ENCODE measurements at regions not wholly inside any gene's neighbourhood (a gene's known extent, or its start where the extent isn't known, plus 50 kb on each side); places are given as distances from the start of the nearest gene placed in this dataset.

DNA sequence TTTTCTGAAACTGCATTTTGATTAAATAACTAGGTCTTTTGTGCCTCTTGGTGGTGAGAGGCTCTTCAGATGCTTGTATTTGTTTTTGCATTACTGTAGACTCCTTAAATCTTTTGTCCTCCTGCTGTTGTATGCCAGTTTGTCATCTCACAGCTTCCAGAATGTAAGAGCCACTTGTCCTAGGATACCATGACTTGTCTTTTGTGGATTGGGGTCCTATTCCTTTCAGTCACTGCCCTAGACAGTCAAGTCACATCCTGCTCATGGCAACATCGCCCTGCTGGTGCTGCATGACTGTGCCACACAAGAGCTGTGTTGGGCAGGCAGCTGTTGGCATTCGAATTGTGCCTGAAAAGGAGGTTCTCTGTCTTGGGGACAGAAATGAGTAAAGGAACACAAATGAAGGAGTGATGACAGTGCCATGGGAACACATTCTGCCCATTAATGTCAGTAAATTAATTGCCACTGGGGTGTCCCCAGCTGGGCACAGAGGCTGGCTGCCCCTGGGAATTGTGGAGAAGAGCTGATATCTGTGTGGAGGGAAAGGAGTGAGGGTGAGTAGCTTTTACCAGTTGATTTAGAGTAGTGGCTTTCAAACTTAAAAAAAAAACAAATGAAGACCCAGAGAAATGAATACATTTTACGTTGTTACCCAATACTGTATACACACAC lies 140.3 kb downstream of the ARL6IP6 start:
- H3K9me3 ChIP-seq (ENCODE audit: control insufficient read depth in 4 of 4, low read length in 3 of 4), result peaks cover 0 to 2% (median 1%) of the 10 kb centered on the region in 4 donors
- no peaks in the 10 kb centered on the region for H3K36me3 ChIP-seq (ENCODE audit: control insufficient read depth in 4 of 4, insufficient read depth in 3 of 4, low read depth in 1 of 4, low read length in 3 of 4)
- no peaks in the 10 kb centered on the region for H3K4me1 ChIP-seq (ENCODE audit: control insufficient read depth in 4 of 4, insufficient read depth in 4 of 4, low read length in 3 of 4)
- no peak overlapping the region for H3K4me3 ChIP-seq (ENCODE audit: low read depth in 1 of 3, low read length in 3 of 3)
- no peak for TF ChIP-seq REST (IDR thresholded peaks at IDR 0.05)
- TF ChIP-seq, protein P1, sequence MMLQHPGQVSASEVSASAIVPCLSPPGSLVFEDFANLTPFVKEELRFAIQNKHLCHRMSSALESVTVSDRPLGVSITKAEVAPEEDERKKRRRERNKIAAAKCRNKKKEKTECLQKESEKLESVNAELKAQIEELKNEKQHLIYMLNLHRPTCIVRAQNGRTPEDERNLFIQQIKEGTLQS (IDR thresholded peaks at IDR 0.05), result no peak
- TF ChIP-seq TAF1 (conservative IDR thresholded peaks at IDR 0.05), result no peak
- TF ChIP-seq GABPA (IDR thresholded peaks at IDR 0.05 in 1 of 2, conservative IDR thresholded peaks at IDR 0.05 in 1 of 2), result no peak
- no peak for TF ChIP-seq FOXA2 (IDR thresholded peaks at IDR 0.05)
- no peak for TF ChIP-seq HNF4A (conservative IDR thresholded peaks at IDR 0.05)
- TF ChIP-seq SP1 (IDR thresholded peaks at IDR 0.05), result no peak
- TF ChIP-seq, protein P2, sequence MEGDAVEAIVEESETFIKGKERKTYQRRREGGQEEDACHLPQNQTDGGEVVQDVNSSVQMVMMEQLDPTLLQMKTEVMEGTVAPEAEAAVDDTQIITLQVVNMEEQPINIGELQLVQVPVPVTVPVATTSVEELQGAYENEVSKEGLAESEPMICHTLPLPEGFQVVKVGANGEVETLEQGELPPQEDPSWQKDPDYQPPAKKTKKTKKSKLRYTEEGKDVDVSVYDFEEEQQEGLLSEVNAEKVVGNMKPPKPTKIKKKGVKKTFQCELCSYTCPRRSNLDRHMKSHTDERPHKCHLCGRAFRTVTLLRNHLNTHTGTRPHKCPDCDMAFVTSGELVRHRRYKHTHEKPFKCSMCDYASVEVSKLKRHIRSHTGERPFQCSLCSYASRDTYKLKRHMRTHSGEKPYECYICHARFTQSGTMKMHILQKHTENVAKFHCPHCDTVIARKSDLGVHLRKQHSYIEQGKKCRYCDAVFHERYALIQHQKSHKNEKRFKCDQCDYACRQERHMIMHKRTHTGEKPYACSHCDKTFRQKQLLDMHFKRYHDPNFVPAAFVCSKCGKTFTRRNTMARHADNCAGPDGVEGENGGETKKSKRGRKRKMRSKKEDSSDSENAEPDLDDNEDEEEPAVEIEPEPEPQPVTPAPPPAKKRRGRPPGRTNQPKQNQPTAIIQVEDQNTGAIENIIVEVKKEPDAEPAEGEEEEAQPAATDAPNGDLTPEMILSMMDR (IDR thresholded peaks at IDR 0.05; ENCODE audit: low read depth, low read length, missing input control), result no peak
- no peak for TF ChIP-seq NR2F2 (IDR thresholded peaks at IDR 0.05)
- peaks cover 0 to 5% (median 0%) of the 10 kb centered on the region in 4 donors for H3K27me3 ChIP-seq (ENCODE audit: control insufficient read depth in 4 of 4, insufficient read depth in 4 of 4, low read length in 3 of 4)
- H3K27ac ChIP-seq (ENCODE audit: low read depth in 1 of 2, low read length in 2 of 2), result no peak overlapping the region
- WGBS, result 74% methylated on average over 3 of the region's 3 CpGs
- H3K9ac ChIP-seq (ENCODE audit: low read depth in 1 of 2, low read length in 2 of 2), result no peak overlapping the region
- DNase-seq (ENCODE audit: low spot score), result no peak

- H3K27me3 ChIP-seq (ENCODE audit: control insufficient read depth in 4 of 4, insufficient read depth in 4 of 4, low read length in 3 of 4), result no peaks in the 10 kb centered on the region
- H3K4me1 ChIP-seq (ENCODE audit: control insufficient read depth in 4 of 4, insufficient read depth in 4 of 4, low read length in 3 of 4), result no peaks in the 10 kb centered on the region
- WGBS, result 83% methylated on average over 7 of the region's 7 CpGs
- no peak overlapping the region for H3K4me3 ChIP-seq (ENCODE audit: low read depth in 1 of 3, low read length in 3 of 3)
- no peaks in the 10 kb centered on the region for H3K9me3 ChIP-seq (ENCODE audit: control insufficient read depth in 4 of 4, low read length in 3 of 4)
- H3K9ac ChIP-seq (ENCODE audit: low read depth in 1 of 2, low read length in 2 of 2), result no peak overlapping the region
- no peaks in the 10 kb centered on the region for H3K36me3 ChIP-seq (ENCODE audit: control insufficient read depth in 4 of 4, insufficient read depth in 3 of 4, low read depth in 1 of 4, low read length in 3 of 4)
- H3K27ac ChIP-seq (ENCODE audit: low read depth in 1 of 2, low read length in 2 of 2), result no peak overlapping the region
- no peak for TF ChIP-seq RAD21 (IDR thresholded peaks at IDR 0.05)
- TF ChIP-seq ZBTB33 (IDR thresholded peaks at IDR 0.05), result no peak
- TF ChIP-seq YY1 (IDR thresholded peaks at IDR 0.05), result no peak
- TF ChIP-seq HNF4A (conservative IDR thresholded peaks at IDR 0.05), result no peak
- TF ChIP-seq, protein P1 (IDR thresholded peaks at IDR 0.05), result no peak
- no peak for TF ChIP-seq EGR1 (IDR thresholded peaks at IDR 0.05; ENCODE audit: low read depth in 2 of 2)
- no peak for DNase-seq (ENCODE audit: low spot score)
These were observed 128.5 kb downstream of the ARL6IP6 start for GRCh38 chr2:152846697-152847470.

Data from liver (tissue), 8 donors.